Neutrophil (primary cell): ENCODE measurements at regions not wholly inside any gene's neighbourhood (a gene's known extent, or its start where the extent isn't known, plus 50 kb on each side); places are given as distances from the start of the nearest gene placed in this dataset.

Experiments
- H3K27ac ChIP-seq: fragments of 200-600 bp; sonication (generic); 2 replicates; pipeline ENCODE4 v1.5.1; 2016; ENCODE audit warnings: mild to moderate bottlenecking, moderate library complexity
- H3K27me3 ChIP-seq: fragments of 200-600 bp; sonication (generic); 2 replicates; pipeline ENCODE4 v1.6.0; 2016; ENCODE audit warnings: mild to moderate bottlenecking
- H3K36me3 ChIP-seq: fragments of 200-600 bp; sonication (generic); 2 replicates; pipeline ENCODE4 v1.5.1; 2017
- H3K4me1 ChIP-seq, 2 experiments: fragments of 200-600 bp in 1 of 2; sonication (generic) in 1 of 2; 1 replicate in 1 of 2; 2 replicates in 1 of 2; pipeline versions ENCODE4 v1.5.1 to v1.6.1; 2013 to 2016; ENCODE audit warnings: low read depth in 1 of 2, low read length in 1 of 2, mild to moderate bottlenecking in 1 of 2, moderate library complexity in 1 of 2; ENCODE audit not compliant: control insufficient read depth in 1 of 2, insufficient read depth in 1 of 2
- H3K4me3 ChIP-seq, 2 experiments: fragments of 200-600 bp in 1 of 2; sonication (generic) in 1 of 2; 1 replicate in 1 of 2; 2 replicates in 1 of 2; pipeline ENCODE4 v1.5.1; 2013 to 2016; ENCODE audit warnings: low read depth in 1 of 2, low read length in 1 of 2, mild to moderate bottlenecking in 1 of 2, moderate library complexity in 1 of 2
- H3K9me3 ChIP-seq: fragments of 200-600 bp; sonication (generic); 2 replicates; pipeline ENCODE4 v1.5.1; 2016
- CTCF ChIP-seq: fragments of 200-600 bp; sonication (generic); IDR thresholded peaks from 2 replicates; pipeline ENCODE4 v1.5.1; 2016; ENCODE audit warnings: antibody characterized with exemption

DNA sequence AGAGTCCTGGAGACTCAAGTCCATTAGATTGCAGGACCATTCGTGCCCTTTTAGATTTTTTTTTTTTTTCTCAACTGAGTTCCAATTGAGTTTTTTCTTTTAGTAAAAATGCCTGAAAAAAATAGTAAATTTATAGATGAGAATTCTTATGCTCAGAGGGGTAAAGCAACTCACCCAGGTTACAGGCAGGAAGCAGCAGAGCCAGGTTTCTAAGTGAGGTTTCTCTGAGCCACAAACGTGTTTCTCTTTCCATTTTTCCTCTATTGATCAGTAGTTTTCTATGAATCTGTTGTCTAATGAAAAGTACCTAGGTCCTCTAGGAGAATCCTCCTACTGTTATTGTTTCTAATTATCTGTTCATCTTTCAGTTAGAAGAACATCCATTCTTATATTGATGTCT, 66.4 kb upstream of the C12orf71 start:
- H3K27me3 ChIP-seq, result no peaks in the 10 kb centered on the region
- no peak for TF ChIP-seq CTCF
- H3K4me1 ChIP-seq, result peaks cover 7 to 12% of the 10 kb centered on the region in 2 experiments
- no peak overlapping the region for H3K4me3 ChIP-seq
- no peaks in the 10 kb centered on the region for H3K9me3 ChIP-seq
- H3K36me3 ChIP-seq, result no peaks in the 10 kb centered on the region
- H3K27ac ChIP-seq, result no peak overlapping the region

- Histone ChIP-seq H3K27me3 (no peaks in the 10 kb centered on the region), H3K9me3 (no peaks in the 10 kb centered on the region), H3K36me3 (no peaks in the 10 kb centered on the region), H3K4me1 (peaks cover 5 to 7% of the 10 kb centered on the region in 2 experiments), H3K4me3 (no peak overlapping the region), H3K27ac (no peak overlapping the region)
- TF ChIP-seq CTCF, result no peak
Observed at GRCh38 chr12:27151479-27151878, 69.1 kb upstream of the C12orf71 start.

GRCh38 chr12:27158297-27158696, 75.9 kb upstream of the C12orf71 start:
- Histone ChIP-seq H3K36me3 (no peaks in the 10 kb centered on the region), H3K4me1 (no peaks in the 10 kb centered on the region), H3K9me3 (no peaks in the 10 kb centered on the region), H3K27me3 (no peaks in the 10 kb centered on the region), H3K27ac (no peak overlapping the region), H3K4me3 (no peak overlapping the region)
- no peak for TF ChIP-seq CTCF

DNA sequence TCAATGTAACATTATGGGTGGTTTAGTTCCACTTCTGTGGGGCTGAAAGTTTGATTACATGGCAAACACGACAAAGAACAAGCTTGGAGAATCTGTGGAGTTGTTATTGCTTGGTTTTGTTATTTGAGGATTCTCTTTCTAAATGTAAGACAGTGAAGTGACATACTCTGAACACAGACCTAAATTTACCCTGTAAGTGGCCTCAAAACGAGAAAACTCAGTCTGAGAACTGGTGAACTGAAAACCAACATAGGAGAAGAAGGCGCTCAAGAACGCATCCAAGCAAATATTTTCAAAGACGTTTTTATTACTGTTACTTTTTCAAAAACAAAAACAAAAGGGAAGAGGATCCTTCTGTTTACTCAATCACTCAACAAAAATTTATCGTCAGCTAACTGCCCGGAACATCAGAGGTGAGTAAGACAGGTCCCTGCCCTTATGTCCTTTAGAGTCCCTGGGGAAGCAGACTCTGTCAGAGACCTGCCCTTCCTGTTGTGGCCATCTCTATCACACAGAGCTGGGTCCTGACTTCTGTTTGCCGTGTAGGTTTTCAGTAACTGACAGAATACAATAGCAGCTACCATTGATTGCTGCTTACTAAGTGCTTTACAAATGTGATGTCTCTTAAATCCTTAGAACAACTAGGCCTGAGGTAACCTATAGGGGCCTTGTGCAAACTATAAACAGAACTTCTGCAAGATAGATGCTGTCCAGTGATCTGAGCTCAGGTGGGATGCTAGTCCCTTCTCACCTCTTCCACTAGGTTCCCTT, 79.3 kb upstream of the C12orf71 start:
- Histone ChIP-seq H3K4me1 (no peaks in the 10 kb centered on the region), H3K36me3 (no peaks in the 10 kb centered on the region), H3K27me3 (no peaks in the 10 kb centered on the region), H3K4me3 (no peak overlapping the region), H3K9me3 (no peaks in the 10 kb centered on the region), H3K27ac (no peak overlapping the region)
- TF ChIP-seq CTCF, result no peak

DNA sequence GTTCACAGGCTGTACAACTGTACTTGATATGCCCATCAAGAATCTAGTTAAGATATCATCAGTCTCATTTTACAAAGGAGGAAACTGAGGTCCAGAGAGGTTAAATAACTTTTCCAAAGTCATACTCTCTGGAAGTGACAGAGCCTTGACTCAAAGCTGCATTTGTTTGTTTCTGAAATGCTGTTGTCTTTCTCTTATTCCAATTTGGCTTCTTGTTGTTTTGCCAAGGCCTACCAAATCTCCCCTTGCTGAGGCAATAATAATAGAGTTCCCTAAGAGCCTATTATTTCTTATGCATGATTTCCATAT, 79.8 kb upstream of the C12orf71 start:
- H3K4me3 ChIP-seq, result no peak overlapping the region
- no peaks in the 10 kb centered on the region for H3K27me3 ChIP-seq
- H3K36me3 ChIP-seq, result no peaks in the 10 kb centered on the region
- TF ChIP-seq CTCF, result no peak
- H3K27ac ChIP-seq, result no peak overlapping the region
- H3K9me3 ChIP-seq, result no peaks in the 10 kb centered on the region
- no peaks in the 10 kb centered on the region for H3K4me1 ChIP-seq
